Stimulated activated CD4-positive, alpha-beta T cell treated with anti-CD3 and anti-CD28 coated beads, TNF-alpha, amount 100 ng/mL, for 4 hours (primary cell): ENCODE measurements at regions not wholly inside any gene's neighbourhood (a gene's known extent, or its start where the extent isn't known, plus 50 kb on each side); places are given as distances from the start of the nearest gene placed in this dataset.
"Not testable (repeated sequence)": the region's sequence is repeated elsewhere in the genome, so short reads cannot be mapped to it uniquely, and the experiment has no call there.

ENCODE experiments used
- DNase-seq, 3 experiments: peaks; one replicate each; pipeline ENCODE4 v3.0.0-alpha.2; 2020; ENCODE audit warnings: low read depth in 3 of 3

- DNase-seq = no peak
These were observed 96.8 kb upstream of the DPT start for GRCh38 chr1:168825820-168826219.

GRCh38 chr1:168826269-168826668 is 97.3 kb upstream of the DPT start:
- no peak for DNase-seq

- DNase-seq = no peak
These were observed 98.6 kb upstream of the DPT start for GRCh38 chr1:168827557-168827956.

DNA sequence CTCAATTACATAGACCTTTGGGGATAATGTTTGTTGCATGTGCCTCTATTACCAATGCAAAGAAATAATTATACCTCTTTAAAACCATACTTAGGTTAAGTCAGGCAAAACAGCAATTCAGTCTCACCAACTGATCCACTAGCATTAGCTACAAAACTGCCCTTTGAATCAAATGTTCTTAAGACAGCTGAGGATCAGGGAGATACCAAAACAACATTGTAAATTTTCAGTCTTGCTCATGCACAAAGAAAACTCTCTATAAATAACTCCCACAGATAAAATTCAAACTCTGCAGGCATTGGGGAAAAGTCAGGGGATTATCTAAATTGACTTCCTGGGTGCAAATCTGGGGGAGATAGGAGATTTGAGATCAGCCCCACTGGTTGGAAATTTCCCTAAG is 100.9 kb upstream of the DPT start:
- no peak for DNase-seq

- no peak for DNase-seq
These were observed 101.6 kb upstream of the DPT start for GRCh38 chr1:168830562-168830961.

DNA sequence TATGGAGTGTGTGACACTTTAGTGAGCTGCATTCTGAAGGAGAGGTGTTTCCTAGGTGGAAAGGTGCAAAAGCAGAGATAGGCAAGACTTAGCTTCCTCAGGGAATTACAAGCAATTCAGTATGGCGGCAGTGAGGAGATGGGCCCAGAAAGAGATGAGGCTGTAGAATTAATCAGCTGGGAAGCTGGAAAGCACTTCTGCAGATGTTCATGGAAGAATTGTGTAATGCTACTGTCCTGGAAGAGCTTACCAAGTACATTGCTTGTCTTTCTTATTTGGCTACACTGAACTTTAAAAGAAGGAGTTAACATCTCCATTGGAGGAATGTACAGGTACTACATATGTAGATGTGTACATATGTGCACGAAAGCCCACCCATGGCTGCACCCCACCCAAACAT is 103.7 kb upstream of the DPT start:
- no peak for DNase-seq

DNA sequence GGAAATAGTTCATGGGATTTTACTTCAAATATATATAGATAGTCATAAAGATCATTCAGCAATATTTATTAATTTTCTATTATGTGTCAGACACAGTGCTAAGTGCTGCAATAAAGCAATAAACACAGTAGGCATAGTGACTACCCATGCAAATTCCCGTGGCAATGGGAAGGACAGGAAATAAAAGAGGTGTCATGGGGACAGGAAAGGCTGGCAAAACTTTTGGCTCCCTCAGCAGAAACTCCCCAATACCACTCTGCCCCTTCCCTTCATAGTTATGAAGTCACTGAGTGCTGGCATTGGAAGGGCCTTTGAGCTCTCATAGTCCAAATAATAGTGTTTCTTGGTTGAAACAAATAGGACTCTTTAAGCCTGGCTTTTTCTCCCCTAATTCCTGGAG is 104.4 kb upstream of the DPT start:
- no peak for DNase-seq

- DNase-seq = no peak
These were observed 104.8 kb upstream of the DPT start for GRCh38 chr1:168833801-168834224.

- no peak for DNase-seq
These were observed 105.3 kb upstream of the DPT start for GRCh38 chr1:168834225-168834872.

DNA sequence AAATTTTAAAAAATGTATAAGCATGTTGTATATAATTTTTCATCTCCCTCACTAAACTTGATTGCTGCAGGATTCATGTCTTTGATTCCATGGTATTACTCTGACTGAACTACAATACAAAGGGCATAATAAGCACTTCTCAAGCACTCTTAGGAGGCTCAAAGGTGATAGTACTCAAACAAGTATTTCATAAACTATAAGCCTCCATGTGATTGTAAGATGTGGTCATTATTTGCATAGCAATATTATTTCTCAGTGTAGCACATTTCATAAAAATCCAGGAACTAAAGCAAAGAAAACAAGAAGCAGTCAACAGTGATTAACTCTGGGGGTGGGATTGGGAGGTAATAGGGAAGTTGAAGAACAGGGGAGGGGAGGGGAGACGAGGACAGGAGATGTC is 106.2 kb upstream of the DPT start:
- DNase-seq = no peak

GRCh38 chr1:168835791-168836190 is 106.8 kb upstream of the DPT start:
- no peak for DNase-seq

DNA sequence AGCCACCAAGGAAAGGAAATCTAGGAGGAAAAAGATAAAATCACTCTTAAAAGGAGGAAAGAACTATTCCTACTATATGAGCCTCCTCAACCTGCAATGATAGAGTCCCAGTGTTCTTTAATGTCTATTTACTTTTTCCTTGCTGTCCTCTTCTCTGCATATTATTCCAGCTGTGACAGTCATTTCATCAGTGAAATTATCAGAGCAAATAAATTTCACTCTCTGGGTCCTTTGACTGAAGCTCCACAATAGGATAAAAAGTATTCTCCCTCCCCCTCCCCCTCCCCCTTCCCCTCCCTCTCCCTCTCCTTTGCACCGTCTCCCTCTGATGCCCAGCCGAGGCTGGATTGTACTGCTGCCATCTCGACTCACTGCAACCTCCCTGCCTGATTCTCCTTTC is 107.5 kb upstream of the DPT start:
- no peak for DNase-seq

DNA sequence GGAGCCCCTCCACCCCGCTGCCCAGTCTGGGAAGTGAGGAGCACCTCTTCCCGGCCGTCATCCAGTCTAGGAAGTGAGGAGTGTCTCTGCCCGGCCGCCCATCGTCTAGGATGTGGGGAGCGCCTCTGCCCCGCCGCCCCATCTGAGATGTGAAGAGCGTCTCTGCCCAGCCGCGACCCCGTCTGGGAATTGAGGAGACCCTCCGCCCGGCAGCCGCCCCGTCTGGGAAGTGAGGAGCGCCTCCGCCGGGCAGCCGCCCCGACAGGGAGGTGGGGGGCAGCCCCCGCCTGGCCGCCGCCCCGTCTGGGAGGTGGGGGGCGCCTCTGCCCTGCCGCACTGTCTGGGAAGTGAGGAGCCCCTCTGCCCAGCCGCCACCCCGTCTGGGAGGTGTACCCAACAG is 108.2 kb upstream of the DPT start:
- DNase-seq = not testable (repeated sequence)

- DNase-seq = no peak
These were observed 113.3 kb upstream of the DPT start for GRCh38 chr1:168842306-168842705.

DNA sequence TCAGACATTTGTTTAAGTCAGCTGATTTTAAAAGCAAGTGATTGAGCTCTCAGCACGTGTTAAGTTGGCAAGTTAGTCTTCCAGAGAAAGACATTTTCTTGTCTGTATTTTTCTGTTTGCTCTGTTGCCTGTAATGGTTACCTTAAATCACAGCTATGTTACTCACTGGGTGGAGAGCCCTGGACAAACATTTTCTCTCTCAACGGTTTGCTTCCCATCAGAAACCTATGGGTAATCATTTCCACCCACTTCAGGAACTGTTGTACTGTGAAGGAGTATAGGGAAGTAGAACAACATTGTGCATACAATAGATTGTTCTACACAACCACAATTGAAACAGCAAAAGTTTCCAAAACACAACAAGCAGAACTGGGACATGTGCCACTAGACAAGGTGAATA is 113.9 kb upstream of the DPT start:
- DNase-seq = no peak

- no peak for DNase-seq
These were observed 114.4 kb upstream of the DPT start for GRCh38 chr1:168843401-168843800.

DNA sequence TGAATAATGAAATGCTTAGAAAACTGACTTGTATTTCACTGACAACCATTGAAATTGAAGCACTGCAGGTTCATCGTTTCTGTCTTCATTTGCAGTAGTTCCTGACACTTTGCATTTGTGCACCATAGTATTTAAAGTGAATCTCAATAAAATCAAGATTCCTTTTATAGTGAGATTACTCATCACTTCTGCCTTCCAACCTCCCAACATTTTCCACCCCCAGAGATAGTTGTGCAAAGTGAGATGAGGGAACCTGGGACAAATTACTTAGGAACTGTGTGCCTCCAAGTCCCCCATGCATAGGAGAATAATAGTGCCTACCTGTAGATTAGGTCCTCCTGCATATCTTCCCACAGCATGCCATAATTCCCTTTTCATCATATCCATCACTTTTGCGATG is 114.9 kb upstream of the DPT start:
- no peak for DNase-seq

GRCh38 chr1:168845140-168845539 is 116.1 kb upstream of the DPT start:
- no peak for DNase-seq

- no peak for DNase-seq
These were observed 119.0 kb upstream of the DPT start for GRCh38 chr1:168848051-168848450.

DNA sequence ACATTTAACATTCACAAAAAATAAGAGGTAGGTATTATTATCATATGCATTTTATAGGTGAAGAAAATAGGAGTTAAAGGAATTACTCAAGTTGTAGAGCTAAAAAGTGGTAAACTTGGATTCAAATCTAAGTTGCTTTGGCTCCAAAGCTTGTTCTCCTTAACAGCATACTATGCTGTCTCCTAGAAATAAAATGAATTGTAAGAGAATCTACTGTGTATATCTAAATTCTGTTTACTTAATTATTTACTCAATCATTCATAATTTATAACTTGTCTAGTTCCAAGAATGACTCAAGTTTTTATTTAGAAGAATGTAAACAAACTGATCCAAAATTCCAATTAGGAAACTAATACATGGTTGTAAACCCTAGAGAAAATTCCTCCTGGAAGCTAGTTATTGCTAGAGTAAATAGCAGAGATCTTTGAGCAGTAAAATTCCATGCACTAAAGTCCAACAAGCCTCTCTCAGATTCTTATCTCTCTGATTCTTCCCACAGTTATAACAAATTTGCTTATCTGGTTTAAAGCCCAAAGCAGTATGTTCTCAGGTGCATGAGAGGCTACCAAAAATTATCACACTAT is 132.5 kb upstream of the DPT start:
- DNase-seq = no peak

DNA sequence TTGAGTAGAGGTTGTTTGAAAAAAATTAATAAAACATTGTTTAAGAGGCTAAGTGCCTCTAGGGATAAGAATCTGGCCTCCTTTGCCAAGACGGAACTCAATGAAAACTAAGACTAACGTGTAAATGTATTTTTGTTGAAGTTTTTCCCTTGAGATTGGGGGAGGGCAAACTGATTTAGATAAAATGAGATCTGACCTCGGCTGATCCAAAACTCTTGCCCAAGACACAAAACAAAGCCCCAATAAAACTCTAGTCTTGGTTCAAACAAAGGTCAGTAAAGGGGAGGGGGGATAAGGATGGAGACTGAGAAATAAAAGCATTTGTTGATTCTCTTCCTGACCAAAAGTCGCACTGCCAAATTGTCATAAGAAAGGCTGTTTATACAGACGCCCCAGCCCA is 134.8 kb upstream of the DPT start:
- DNase-seq = no peak

DNA sequence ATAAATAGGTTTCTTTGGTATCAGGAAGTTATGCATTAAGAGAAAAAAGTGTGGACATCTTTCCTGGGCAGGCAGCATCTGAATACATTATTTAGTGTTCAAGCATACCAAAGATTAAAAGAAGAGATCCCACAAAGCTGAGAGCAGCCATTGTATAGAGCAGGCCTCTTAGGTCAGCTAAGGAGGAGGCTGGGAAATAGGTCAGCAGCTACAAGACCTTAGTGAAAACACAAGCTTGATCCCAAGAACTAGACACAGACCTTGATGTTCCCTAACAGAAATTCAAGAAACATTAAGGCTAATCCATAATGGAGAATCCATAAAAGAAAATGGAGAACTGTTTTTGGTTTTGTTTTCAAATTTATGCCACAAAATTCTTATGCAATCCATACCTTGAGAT is 135.3 kb upstream of the DPT start:
- DNase-seq = no peak

DNA sequence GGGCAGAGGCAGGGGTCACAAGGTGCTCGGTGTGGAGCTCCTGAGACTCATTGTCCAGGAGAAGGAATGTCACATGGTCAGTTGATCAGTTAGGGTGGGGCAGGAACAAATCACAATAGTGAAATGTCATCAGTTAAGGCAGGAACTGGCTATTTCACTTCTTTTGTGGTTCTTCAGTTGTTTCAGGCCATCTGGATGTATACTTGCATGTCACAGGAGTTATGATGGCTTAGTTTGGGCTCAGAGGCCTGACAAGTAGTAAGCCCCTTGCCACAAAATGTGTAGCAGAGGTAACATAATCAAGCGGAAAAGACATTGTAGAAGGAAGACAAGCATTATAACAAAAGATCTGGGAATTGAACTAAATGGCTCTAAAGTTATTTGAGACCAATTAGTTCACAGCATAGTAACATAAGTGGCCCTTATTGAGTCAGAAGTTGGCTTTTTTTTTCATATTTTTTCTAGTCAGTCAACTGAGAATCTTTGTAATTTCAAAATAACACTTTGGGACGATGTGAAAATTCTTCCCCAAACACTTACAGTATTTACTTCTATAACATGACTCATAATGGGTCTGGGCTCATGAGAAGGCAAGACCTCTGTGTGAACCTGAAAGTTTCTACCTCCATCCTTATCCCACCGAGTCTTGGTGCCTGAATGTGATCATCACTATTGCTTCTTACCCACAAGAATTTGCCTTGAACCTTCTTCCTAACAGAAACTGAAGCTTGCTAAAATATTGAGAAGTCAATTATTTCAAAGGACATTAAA is 137.0 kb upstream of the DPT start:
- no peak for DNase-seq
